Neural cell (in vitro differentiated cells): ENCODE measurements at regions not wholly inside any gene's neighbourhood (a gene's known extent, or its start where the extent isn't known, plus 50 kb on each side); places are given as distances from the start of the nearest gene placed in this dataset.

Experiments used
- H2AFZ ChIP-seq: fragments of 200-600, 300-800 bp; sonication (generic), shearing (Covaris generic); 2 replicates; pipeline ENCODE4 v1.6.0; 2014; ENCODE audit warnings: low read depth, mild to moderate bottlenecking, antibody characterized with exemption, low read length, moderate library complexity
- H3F3A ChIP-seq: fragments of 200-600 bp; shearing (Covaris generic); 2 replicates; pipeline ENCODE4 v1.6.1; 2016; ENCODE audit warnings: mild to moderate bottlenecking, moderate library complexity, mixed read lengths, antibody characterized with exemption, low read length; ENCODE audit not compliant: insufficient read depth, poor library complexity, severe bottlenecking
- H3K27ac ChIP-seq: fragments of 200-600, 300-800 bp; sonication (generic), shearing (Covaris generic); 2 replicates; pipeline ENCODE4 v1.5.1; 2014; ENCODE audit warnings: mild to moderate bottlenecking, low read length, moderate library complexity
- H3K27me3 ChIP-seq: fragments of 300-800, 200-600 bp; sonication (generic), shearing (Covaris generic); 2 replicates; pipeline ENCODE4 v1.6.0; 2014; ENCODE audit warnings: mild to moderate bottlenecking, low read depth, low read length, moderate library complexity; ENCODE audit not compliant: insufficient read depth
- H3K36me3 ChIP-seq: fragments of 300-800, 200-600 bp; sonication (generic), shearing (Covaris generic); 2 replicates; pipeline ENCODE4 v1.5.1; 2014; ENCODE audit warnings: mild to moderate bottlenecking, antibody characterized with exemption, low read length, moderate library complexity; ENCODE audit not compliant: insufficient read depth
- H3K4me2 ChIP-seq: fragments of 300-800, 200-600 bp; sonication (generic), shearing (Covaris generic); 2 replicates; pipeline ENCODE4 v1.6.0; 2014; ENCODE audit warnings: mild to moderate bottlenecking, low read length
- H3K4me3 ChIP-seq: fragments of 300-800, 200-600 bp; sonication (generic), shearing (Covaris generic); 2 replicates; pipeline ENCODE4 v1.5.1; 2014; ENCODE audit warnings: mild to moderate bottlenecking, low read length, moderate library complexity
- H3K79me2 ChIP-seq: fragments of 200-600 bp; shearing (Covaris generic); replicated peaks from 2 replicates; pipeline ENCODE4 v1.6.0; 2014; ENCODE audit warnings: mild to moderate bottlenecking, low read length, moderate library complexity; ENCODE audit not compliant: insufficient read depth
- H3K9ac ChIP-seq: fragments of 300-800, 200-600 bp; sonication (generic), shearing (Covaris generic); 2 replicates; pipeline ENCODE4 v1.6.1; 2016; ENCODE audit warnings: mild to moderate bottlenecking, low read length, mixed read lengths
- H3K9me2 ChIP-seq: fragments of 200-600 bp; shearing (Covaris generic); 2 replicates; pipeline ENCODE4 v1.6.1; 2016; ENCODE audit warnings: mild to moderate bottlenecking, low read length, mixed read lengths; ENCODE audit not compliant: insufficient read depth
- H3K9me3 ChIP-seq: fragments of 200-600, 300-800 bp; sonication (generic), shearing (Covaris generic); 2 replicates; pipeline ENCODE4 v1.6.1; 2016; ENCODE audit warnings: mild to moderate bottlenecking, mixed run types, low read length, moderate library complexity, mixed read lengths
- H4K20me1 ChIP-seq: fragments of 200-600 bp; shearing (Covaris generic); 2 replicates; pipeline ENCODE4 v1.6.1; 2016; ENCODE audit warnings: mild to moderate bottlenecking, mixed run types; ENCODE audit not compliant: insufficient read depth
- EP300 ChIP-seq: fragments of 450-650 bp; conservative IDR thresholded peaks from 2 replicates; pipeline ENCODE4 v1.6.1; 2014; ENCODE audit warnings: antibody characterized with exemption, mild to moderate bottlenecking, moderate library complexity; ENCODE audit not compliant: poor library complexity, severe bottlenecking
- EZH2 ChIP-seq: fragments of 200-600, 300-800 bp; shearing (Covaris generic), sonication (generic); IDR thresholded peaks from 2 replicates; pipeline ENCODE4 v1.6.1; 2014; ENCODE audit warnings: antibody characterized with exemption, low read length, borderline replicate concordance, mild to moderate bottlenecking; ENCODE audit not compliant: insufficient read depth, poor library complexity, severe bottlenecking
- MXI1 ChIP-seq: fragments of 450-650 bp; conservative IDR thresholded peaks from 2 replicates; pipeline ENCODE4 v1.6.1; 2014; ENCODE audit warnings: antibody characterized with exemption, mild to moderate bottlenecking; ENCODE audit not compliant: poor library complexity, severe bottlenecking
- POLR2AphosphoS5 ChIP-seq: IDR thresholded peaks from 2 replicates; pipeline ENCODE4 v1.6.1; 2012
- RAD21 ChIP-seq: fragments of 450-650 bp; conservative IDR thresholded peaks from 2 replicates; pipeline ENCODE4 v1.6.1; 2014; ENCODE audit warnings: antibody characterized with exemption, mild to moderate bottlenecking, moderate library complexity
- REST ChIP-seq: IDR thresholded peaks from 2 replicates; pipeline ENCODE4 v1.6.1; 2012; ENCODE audit warnings: borderline replicate concordance
- SMC3 ChIP-seq: fragments of 450-650 bp; conservative IDR thresholded peaks from 2 replicates; pipeline ENCODE4 v1.6.1; 2014; ENCODE audit warnings: antibody characterized with exemption, mild to moderate bottlenecking, moderate library complexity; ENCODE audit not compliant: poor library complexity
- TAF1 ChIP-seq: IDR thresholded peaks from 2 replicates; pipeline ENCODE4 v1.6.1; 2012; ENCODE audit warnings: low read depth
- TF ChIP-seq, protein P1 (sequence below): fragments of 450-650 bp; IDR thresholded peaks from 2 replicates; pipeline ENCODE4 v1.5.1; 2014; ENCODE audit warnings: antibody characterized with exemption, mild to moderate bottlenecking, moderate library complexity; ENCODE audit not compliant: poor library complexity, severe bottlenecking

GRCh38 chrX:94813541-94813940, 1139.5 kb downstream of the FAM133A start:
- H3K9me2 ChIP-seq = no peaks in the 10 kb centered on the region
- no peak for TF ChIP-seq MXI1
- no peak for TF ChIP-seq POLR2AphosphoS5
- TF ChIP-seq REST = no peak
- TF ChIP-seq RAD21 = no peak
- no peak for TF ChIP-seq EP300
- no peak overlapping the region for H3K27ac ChIP-seq
- no peaks in the 10 kb centered on the region for H3K79me2 ChIP-seq
- H3K4me2 ChIP-seq = no peak overlapping the region
- H3K27me3 ChIP-seq = no peaks in the 10 kb centered on the region
- no peaks in the 10 kb centered on the region for H3K36me3 ChIP-seq
- no peaks in the 10 kb centered on the region for H3K9me3 ChIP-seq
- no peak overlapping the region for H2AFZ ChIP-seq
- no peaks in the 10 kb centered on the region for H3F3A ChIP-seq
- H4K20me1 ChIP-seq = no peaks in the 10 kb centered on the region
- no peak overlapping the region for H3K9ac ChIP-seq
- H3K4me3 ChIP-seq = no peak overlapping the region

GRCh38 chrX:94814216-94814615, 1140.2 kb downstream of the FAM133A start:
- H3K9me2 ChIP-seq = no peaks in the 10 kb centered on the region
- H3K36me3 ChIP-seq = no peaks in the 10 kb centered on the region
- no peak overlapping the region for H3K4me2 ChIP-seq
- TF ChIP-seq, protein P1, sequence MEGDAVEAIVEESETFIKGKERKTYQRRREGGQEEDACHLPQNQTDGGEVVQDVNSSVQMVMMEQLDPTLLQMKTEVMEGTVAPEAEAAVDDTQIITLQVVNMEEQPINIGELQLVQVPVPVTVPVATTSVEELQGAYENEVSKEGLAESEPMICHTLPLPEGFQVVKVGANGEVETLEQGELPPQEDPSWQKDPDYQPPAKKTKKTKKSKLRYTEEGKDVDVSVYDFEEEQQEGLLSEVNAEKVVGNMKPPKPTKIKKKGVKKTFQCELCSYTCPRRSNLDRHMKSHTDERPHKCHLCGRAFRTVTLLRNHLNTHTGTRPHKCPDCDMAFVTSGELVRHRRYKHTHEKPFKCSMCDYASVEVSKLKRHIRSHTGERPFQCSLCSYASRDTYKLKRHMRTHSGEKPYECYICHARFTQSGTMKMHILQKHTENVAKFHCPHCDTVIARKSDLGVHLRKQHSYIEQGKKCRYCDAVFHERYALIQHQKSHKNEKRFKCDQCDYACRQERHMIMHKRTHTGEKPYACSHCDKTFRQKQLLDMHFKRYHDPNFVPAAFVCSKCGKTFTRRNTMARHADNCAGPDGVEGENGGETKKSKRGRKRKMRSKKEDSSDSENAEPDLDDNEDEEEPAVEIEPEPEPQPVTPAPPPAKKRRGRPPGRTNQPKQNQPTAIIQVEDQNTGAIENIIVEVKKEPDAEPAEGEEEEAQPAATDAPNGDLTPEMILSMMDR = no peak
- TF ChIP-seq RAD21 (no peak), TAF1 (no peak), EP300 (no peak), MXI1 (no peak), REST (no peak), POLR2AphosphoS5 (no peak), SMC3 (no peak), EZH2 (no peak)
- H3K9ac ChIP-seq = no peak overlapping the region
- H3K79me2 ChIP-seq = no peaks in the 10 kb centered on the region
- H3K4me3 ChIP-seq = no peak overlapping the region
- H4K20me1 ChIP-seq = no peaks in the 10 kb centered on the region
- H2AFZ ChIP-seq = no peak overlapping the region
- no peaks in the 10 kb centered on the region for H3K9me3 ChIP-seq
- H3K27ac ChIP-seq = no peak overlapping the region
- no peaks in the 10 kb centered on the region for H3F3A ChIP-seq
- no peaks in the 10 kb centered on the region for H3K27me3 ChIP-seq
